Calu3 (cell line): ENCODE measurements at regions not wholly inside any gene's neighbourhood (a gene's known extent, or its start where the extent isn't known, plus 50 kb on each side); places are given as distances from the start of the nearest gene placed in this dataset.

ENCODE experiments used
- BruUV-seq: library from RNA; stranded (reverse); fragments of 400-500 nt; replicated peaks from 2 replicates; lab custom pipeline; 2021; lab: Mats Ljungman, UMichigan
- CTCF ChIA-PET: fragments of 300-600 bp; sonication (Branson Sonifier 250); formaldehyde crosslinking; loops from one replicate; lab custom pipeline; 2022; ENCODE audit warnings: antibody characterized with exemption; lab: Charles Lee
- DNase-seq: peaks from one replicate; pipeline ENCODE4 v3.0.0; 2022
- H3K27ac Mint-ChIP-seq: one replicate; pipeline ENCODE4 v1.8.0; 2022; ENCODE audit warnings: mixed read lengths; ENCODE audit not compliant: unreplicated experiment
- H3K27me3 Mint-ChIP-seq: one replicate; pipeline ENCODE4 v1.8.0; 2022; ENCODE audit warnings: mixed read lengths; ENCODE audit not compliant: unreplicated experiment
- H3K36me3 Mint-ChIP-seq: one replicate; pipeline ENCODE4 v1.8.0; 2022; ENCODE audit warnings: mild to moderate bottlenecking, moderate library complexity, mixed read lengths; ENCODE audit not compliant: insufficient read depth, unreplicated experiment
- H3K4me1 Mint-ChIP-seq: one replicate; pipeline ENCODE4 v1.8.0; 2022; ENCODE audit warnings: mild to moderate bottlenecking, low read depth, mixed read lengths; ENCODE audit not compliant: unreplicated experiment
- H3K4me3 Mint-ChIP-seq: one replicate; pipeline ENCODE4 v1.8.0; 2022; ENCODE audit warnings: mild to moderate bottlenecking, low read depth, moderate library complexity, mixed read lengths; ENCODE audit not compliant: unreplicated experiment
- H3K9me3 Mint-ChIP-seq: one replicate; pipeline ENCODE4 v1.8.0; 2022; ENCODE audit warnings: low read depth, mixed read lengths; ENCODE audit not compliant: unreplicated experiment
- CTCF ChIP-seq: fragments of 200-600 bp; IDR thresholded peaks from one replicate; pipeline ENCODE4 v1.8.0; 2022; ENCODE audit warnings: antibody characterized with exemption; ENCODE audit not compliant: unreplicated experiment
- intact Hi-C: fragments of 100-400 bp; cut with micrococcal nuclease; formaldehyde crosslinking; loops from one replicate; pipeline ENCODE4 v1.10.0; 2022; ENCODE audit not compliant: unreplicated experiment

- H3K4me1 Mint-ChIP-seq = peaks cover 17% of the 10 kb centered on the region
- intact Hi-C loops = loop anchor here (1.0 to 10.0 kb wide), 4 partner anchors 37 to 419 kb away; no protein-coding TSS in a partner anchor
- H3K27me3 Mint-ChIP-seq = no peaks in the 10 kb centered on the region
- H3K9me3 Mint-ChIP-seq = peaks cover 1% of the 10 kb centered on the region
- CTCF ChIA-PET = interaction anchor here (0.6 to 1.4 kb wide), 20 partner anchors 9 to 418 kb away, joined by 3 to 41 read pairs (median 3); partner anchors contain the start of gene PFN2
- peak; percentile 74 for DNase-seq
- H3K4me3 Mint-ChIP-seq = no peak overlapping the region
- no peak overlapping the region for H3K27ac Mint-ChIP-seq
- TF ChIP-seq CTCF = peak; percentile 71
- no TSS peak for BruUV-seq
- H3K36me3 Mint-ChIP-seq = no peaks in the 10 kb centered on the region
These were observed 213.2 kb upstream of the PFN2 start for GRCh38 chr3:150183678-150184425.

- intact Hi-C loops = loop anchor here (10.0 kb wide), 1 partner anchor 416 kb away; no protein-coding TSS in a partner anchor
- BruUV-seq = no TSS peak
- H3K4me3 Mint-ChIP-seq = no peak overlapping the region
These were observed 209.6 kb upstream of the PFN2 start for GRCh38 chr3:150180334-150180733.

GRCh38 chr3:150179330-150179729 lies 208.6 kb upstream of the PFN2 start:
- BruUV-seq = no TSS peak
- Mint-ChIP-seq H3K4me1 (peaks cover 17% of the 10 kb centered on the region), H3K36me3 (no peaks in the 10 kb centered on the region), H3K27me3 (peaks cover 2% of the 10 kb centered on the region), H3K9me3 (no peaks in the 10 kb centered on the region), H3K27ac (no peak overlapping the region), H3K4me3 (no peak overlapping the region)
- intact Hi-C loops = no loop called here
- no peak for DNase-seq
- CTCF ChIA-PET = no interaction called here
- TF ChIP-seq CTCF = no peak

More at GRCh38 chr3:150180334-150180733, 209.6 kb upstream of the PFN2 start:
- H3K27me3 Mint-ChIP-seq = no peaks in the 10 kb centered on the region
- no peak for TF ChIP-seq CTCF
- H3K27ac Mint-ChIP-seq = peak overlapping the region; percentile 22
- DNase-seq = no peak
- no peaks in the 10 kb centered on the region for H3K36me3 Mint-ChIP-seq
- peaks cover 17% of the 10 kb centered on the region for H3K4me1 Mint-ChIP-seq
- CTCF ChIA-PET = no interaction called here
- no peaks in the 10 kb centered on the region for H3K9me3 Mint-ChIP-seq

- intact Hi-C loops = no loop called here
These were observed 207.1 kb upstream of the PFN2 start for GRCh38 chr3:150177673-150178381.

More at GRCh38 chr3:150177673-150178381, 207.1 kb upstream of the PFN2 start:
- no peaks in the 10 kb centered on the region for H3K36me3 Mint-ChIP-seq
- H3K27ac Mint-ChIP-seq = no peak overlapping the region
- TF ChIP-seq CTCF = no peak
- peaks cover 7% of the 10 kb centered on the region for H3K27me3 Mint-ChIP-seq
- DNase-seq = no peak
- H3K9me3 Mint-ChIP-seq = no peaks in the 10 kb centered on the region
- no TSS peak for BruUV-seq
- CTCF ChIA-PET = interaction anchor here (0.6 to 0.8 kb wide), 2 partner anchors 12 to 96 kb away, joined by 4 to 6 read pairs; no protein-coding TSS in a partner anchor
- H3K4me3 Mint-ChIP-seq = no peak overlapping the region
- H3K4me1 Mint-ChIP-seq = peaks cover 17% of the 10 kb centered on the region
